ENCODE measurements at regions not wholly inside any gene's neighbourhood (a gene's known extent, or its start where the extent isn't known, plus 50 kb on each side); places are given as distances from the start of the nearest gene placed in this dataset.
"Not testable (repeated sequence)": the region's sequence is repeated elsewhere in the genome, so short reads cannot be mapped to it uniquely, and the experiment has no call there.

DNA sequence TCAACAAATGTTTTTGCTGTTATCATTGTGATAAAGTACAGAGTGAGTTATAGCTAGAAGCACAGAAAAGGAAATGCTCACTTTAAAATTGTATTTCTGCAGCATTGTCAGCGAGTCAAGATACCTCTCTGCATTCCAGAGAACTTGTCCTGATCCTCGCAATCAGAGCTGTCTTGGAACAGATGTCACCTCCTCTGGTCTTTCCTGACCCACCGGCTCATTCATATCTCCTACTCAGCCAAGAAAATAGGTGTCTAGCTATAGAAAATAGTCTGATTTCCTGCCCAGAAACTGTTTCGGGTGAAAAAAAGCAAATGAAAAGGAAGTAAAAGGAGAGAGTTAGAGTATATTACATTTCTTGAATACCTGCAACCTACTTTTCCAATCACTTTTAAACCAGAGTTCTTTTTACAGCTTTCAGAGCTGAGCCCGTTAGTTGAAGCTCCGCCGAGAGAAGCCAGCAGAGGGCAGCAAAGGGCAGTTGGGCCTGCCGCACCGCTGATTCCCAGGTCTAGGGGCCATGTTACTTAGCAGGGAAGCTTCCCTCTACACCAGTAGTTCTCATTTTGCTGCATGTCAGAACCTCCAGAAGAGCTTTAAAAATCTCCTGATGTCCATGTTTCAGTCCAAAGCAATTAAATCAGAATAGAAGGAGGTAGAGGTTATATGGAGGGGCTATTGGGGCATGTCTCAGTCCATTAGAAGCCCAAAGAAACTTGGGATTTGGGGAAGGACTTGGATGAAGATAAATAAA, 185.7 kb upstream of the THRB start:
- peak; percentile 60 for DNase-seq
- H3K27me3 Mint-ChIP-seq = peaks cover 9% of the 10 kb centered on the region
- no peak overlapping the region for H3K27ac Mint-ChIP-seq
- CTCF ChIA-PET = interaction anchor here (0.6 to 1.2 kb wide), 6 partner anchors 9 to 894 kb away, joined by 3 to 5 read pairs (median 3); no protein-coding TSS in a partner anchor
- H3K9me3 Mint-ChIP-seq = no peaks in the 10 kb centered on the region
- peaks cover 9% of the 10 kb centered on the region for H3K4me1 Mint-ChIP-seq
- H3K36me3 Mint-ChIP-seq = no peaks in the 10 kb centered on the region
- no peak overlapping the region for H3K4me3 Mint-ChIP-seq

DNA sequence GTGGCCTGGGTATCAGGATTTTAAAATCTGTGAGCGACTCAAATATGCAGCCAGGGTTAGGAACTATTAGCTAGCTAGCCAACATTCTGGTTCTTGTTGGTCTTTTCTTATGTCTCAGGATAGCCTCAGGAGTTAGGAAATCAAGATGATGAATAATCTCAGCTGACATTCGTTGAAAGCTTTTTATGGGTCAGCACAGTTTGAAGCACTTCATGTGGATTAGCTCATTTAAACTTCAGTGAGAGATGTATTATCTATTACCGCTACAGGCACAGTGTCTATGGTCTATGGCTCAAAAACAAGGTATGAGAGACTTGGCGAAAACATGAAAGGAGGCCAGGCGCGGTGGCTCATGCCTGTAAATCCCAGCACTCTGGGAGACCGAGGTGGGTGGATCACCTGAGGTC, 187.5 kb upstream of the THRB start:
- CTCF ChIA-PET = interaction anchor here (1.0 kb wide), 2 partner anchors 203 to 416 kb away, joined by 3 read pairs; no protein-coding TSS in a partner anchor
- Mint-ChIP-seq H3K36me3 (no peaks in the 10 kb centered on the region), H3K27me3 (peaks cover 9% of the 10 kb centered on the region), H3K27ac (no peak overlapping the region), H3K9me3 (no peaks in the 10 kb centered on the region), H3K4me1 (peaks cover 9% of the 10 kb centered on the region), H3K4me3 (no peak overlapping the region)
- no peak for DNase-seq

GRCh38 chr3:24683090-24683489, 188.4 kb upstream of the THRB start:
- no peak overlapping the region for H3K4me3 Mint-ChIP-seq
- CTCF ChIA-PET = interaction anchor here (0.7 to 1.0 kb wide), 5 partner anchors 8 to 1276 kb away, joined by 3 to 4 read pairs (median 3); no protein-coding TSS in a partner anchor
- no peak for DNase-seq
- no peak overlapping the region for H3K27ac Mint-ChIP-seq
- H3K36me3 Mint-ChIP-seq = no peaks in the 10 kb centered on the region
- peaks cover 7% of the 10 kb centered on the region for H3K4me1 Mint-ChIP-seq
- no peaks in the 10 kb centered on the region for H3K9me3 Mint-ChIP-seq
- H3K27me3 Mint-ChIP-seq = peaks cover 9% of the 10 kb centered on the region

GRCh38 chr3:24683633-24684384, 189.2 kb upstream of the THRB start:
- H3K36me3 Mint-ChIP-seq = no peaks in the 10 kb centered on the region
- H3K9me3 Mint-ChIP-seq = no peaks in the 10 kb centered on the region
- no peak for DNase-seq

GRCh38 chr3:24684506-24685023, 189.9 kb upstream of the THRB start:
- Mint-ChIP-seq H3K4me3 (no peak overlapping the region), H3K9me3 (no peaks in the 10 kb centered on the region), H3K4me1 (no peaks in the 10 kb centered on the region), H3K27me3 (peaks cover 9% of the 10 kb centered on the region), H3K36me3 (no peaks in the 10 kb centered on the region), H3K27ac (no peak overlapping the region)
- no peak for DNase-seq
- CTCF ChIA-PET = interaction anchor here (0.7 kb wide), 1 partner anchor 420 kb away, joined by 3 read pairs; no protein-coding TSS in a partner anchor

More at GRCh38 chr3:24683633-24684384, 189.2 kb upstream of the THRB start:
- Mint-ChIP-seq H3K4me1 (peaks cover under 1% of the 10 kb centered on the region), H3K27ac (no peak overlapping the region), H3K27me3 (peaks cover 9% of the 10 kb centered on the region), H3K4me3 (no peak overlapping the region)
- CTCF ChIA-PET = interaction anchor here (0.7 kb wide), 3 partner anchors 9 to 1276 kb away, joined by 3 read pairs; no protein-coding TSS in a partner anchor

DNA sequence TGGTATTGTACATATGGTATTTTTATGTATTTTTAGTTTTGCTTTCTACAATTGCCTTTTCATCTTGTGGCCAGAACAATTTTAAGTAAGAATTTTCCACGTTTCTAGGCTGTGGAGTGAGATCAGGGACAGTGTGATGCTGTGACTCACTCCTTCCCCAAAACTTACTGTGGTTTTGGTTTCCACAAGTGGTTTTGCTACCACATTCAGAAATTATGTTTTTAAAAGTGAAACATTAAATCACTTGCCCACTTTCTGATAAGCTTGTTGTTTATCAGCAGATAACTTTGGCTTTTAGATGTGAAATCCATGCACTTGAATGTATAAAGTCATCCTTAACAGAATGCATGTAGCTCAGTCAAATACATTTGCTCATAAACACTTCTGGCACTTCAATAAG, 192.2 kb upstream of the THRB start:
- Mint-ChIP-seq H3K9me3 (no peaks in the 10 kb centered on the region), H3K27ac (no peak overlapping the region), H3K36me3 (no peaks in the 10 kb centered on the region), H3K27me3 (peaks cover 3% of the 10 kb centered on the region), H3K4me1 (no peaks in the 10 kb centered on the region), H3K4me3 (no peak overlapping the region)
- CTCF ChIA-PET = no interaction called here
- DNase-seq = no peak

DNA sequence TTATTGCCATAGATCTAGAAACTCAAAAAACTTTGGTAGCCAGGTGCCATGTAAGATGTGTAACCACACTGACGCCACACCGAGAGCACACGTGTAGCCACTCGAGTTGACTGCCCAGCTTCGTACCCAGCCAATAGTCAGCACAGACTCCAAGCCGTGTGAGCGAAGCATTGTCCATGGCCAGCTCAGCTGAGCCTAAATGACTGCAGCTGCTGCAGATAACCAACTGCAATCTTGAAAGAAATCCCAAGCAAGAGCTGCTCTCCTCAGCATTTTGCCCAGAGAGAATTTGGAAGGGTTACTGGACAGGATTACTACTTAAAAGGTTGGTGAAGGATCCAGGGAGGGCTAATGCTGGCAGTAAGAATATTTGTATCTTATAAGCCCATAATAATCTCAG, 193.0 kb upstream of the THRB start:
- no peak for DNase-seq
- Mint-ChIP-seq H3K36me3 (no peaks in the 10 kb centered on the region), H3K9me3 (no peaks in the 10 kb centered on the region), H3K27ac (no peak overlapping the region), H3K27me3 (peaks cover 3% of the 10 kb centered on the region), H3K4me3 (no peak overlapping the region), H3K4me1 (no peaks in the 10 kb centered on the region)
- CTCF ChIA-PET = no interaction called here

DNA sequence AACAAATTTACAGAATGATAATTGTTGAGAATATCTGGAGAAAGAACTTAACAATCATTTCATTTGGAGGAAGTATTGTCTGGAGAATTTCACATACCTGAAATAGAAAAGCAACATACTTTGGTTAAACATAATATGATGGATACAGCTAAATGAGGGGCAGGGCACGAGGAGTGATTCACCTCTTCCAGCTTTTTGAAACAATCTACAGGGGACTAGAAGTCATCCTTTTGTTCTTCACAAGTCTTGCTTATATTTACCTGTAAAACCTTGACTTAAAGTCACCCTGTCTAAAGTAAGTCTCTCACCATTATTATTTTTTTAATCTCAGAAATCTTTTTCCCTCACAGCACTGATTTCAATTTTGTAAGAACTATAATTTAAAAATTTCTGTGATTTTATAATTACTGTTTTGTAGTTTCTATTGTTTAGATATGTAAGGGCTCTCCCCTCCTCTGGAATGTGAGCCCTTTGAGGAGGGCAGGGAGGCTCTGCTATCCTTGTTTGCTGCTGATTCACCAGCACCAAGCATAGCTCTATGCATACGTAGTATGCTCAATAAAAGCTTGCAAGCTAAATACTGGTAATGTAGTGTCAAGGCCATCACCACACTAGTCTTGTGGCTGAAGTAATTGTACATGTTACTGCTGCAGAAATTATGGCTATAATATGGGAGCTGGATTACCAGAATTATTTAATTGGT, 193.9 kb upstream of the THRB start:
- no peaks in the 10 kb centered on the region for H3K4me1 Mint-ChIP-seq
- no peak overlapping the region for H3K4me3 Mint-ChIP-seq
- H3K36me3 Mint-ChIP-seq = no peaks in the 10 kb centered on the region
- H3K27me3 Mint-ChIP-seq = peaks cover 3% of the 10 kb centered on the region
- DNase-seq = no peak
- no peaks in the 10 kb centered on the region for H3K9me3 Mint-ChIP-seq
- H3K27ac Mint-ChIP-seq = no peak overlapping the region
- CTCF ChIA-PET = interaction anchor here (0.7 kb wide), 1 partner anchor 10 kb away, joined by 3 read pairs; no protein-coding TSS in a partner anchor

- no peaks in the 10 kb centered on the region for H3K9me3 Mint-ChIP-seq
These were observed 194.7 kb upstream of the THRB start for GRCh38 chr3:24689353-24689752.

GRCh38 chr3:24690777-24691176, 196.1 kb upstream of the THRB start:
- DNase-seq = no peak
- H3K4me3 Mint-ChIP-seq = no peak overlapping the region
- no peaks in the 10 kb centered on the region for H3K9me3 Mint-ChIP-seq
- no peak overlapping the region for H3K27ac Mint-ChIP-seq
- no peaks in the 10 kb centered on the region for H3K4me1 Mint-ChIP-seq
- H3K36me3 Mint-ChIP-seq = no peaks in the 10 kb centered on the region
- CTCF ChIA-PET = no interaction called here
- no peaks in the 10 kb centered on the region for H3K27me3 Mint-ChIP-seq

More at GRCh38 chr3:24689353-24689752, 194.7 kb upstream of the THRB start:
- no peak overlapping the region for H3K4me3 Mint-ChIP-seq
- H3K4me1 Mint-ChIP-seq = no peaks in the 10 kb centered on the region
- H3K27ac Mint-ChIP-seq = no peak overlapping the region
- no peaks in the 10 kb centered on the region for H3K36me3 Mint-ChIP-seq
- peaks cover 3% of the 10 kb centered on the region for H3K27me3 Mint-ChIP-seq
- no peak for DNase-seq
- CTCF ChIA-PET = interaction anchor here (0.7 kb wide), 1 partner anchor 10 kb away, joined by 3 read pairs; no protein-coding TSS in a partner anchor

DNA sequence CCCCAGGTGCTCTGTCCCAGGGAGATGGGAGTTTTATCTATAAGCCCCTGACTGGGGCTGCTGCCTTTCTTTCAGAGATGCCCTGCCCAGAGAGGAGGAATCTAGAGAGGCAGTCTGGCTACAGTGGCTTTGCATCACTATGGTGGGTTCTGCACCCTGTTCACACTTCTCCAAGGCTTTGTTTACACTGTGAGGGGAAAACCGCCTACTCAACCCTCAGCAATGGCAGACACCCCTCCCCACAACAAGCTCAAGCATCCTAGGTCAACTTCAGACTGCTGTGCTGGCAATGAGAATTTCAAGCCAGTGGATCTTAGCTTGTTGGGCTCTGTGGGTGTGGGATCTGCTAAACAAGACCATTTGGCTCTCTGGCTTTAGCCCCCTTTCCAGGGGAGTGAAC, 204.4 kb upstream of the THRB start:
- not testable (repeated sequence) for H3K27me3 Mint-ChIP-seq, H3K4me3 Mint-ChIP-seq, H3K4me1 Mint-ChIP-seq, DNase-seq, H3K36me3 Mint-ChIP-seq, H3K27ac Mint-ChIP-seq, H3K9me3 Mint-ChIP-seq
- CTCF ChIA-PET = interaction anchor here (1.1 kb wide), 1 partner anchor 19 kb away, joined by 3 read pairs; no protein-coding TSS in a partner anchor

GRCh38 chr3:24704496-24704895, 209.8 kb upstream of the THRB start:
- CTCF ChIA-PET = no interaction called here
- H3K27ac Mint-ChIP-seq = no peak overlapping the region
- DNase-seq = no peak
- H3K4me1 Mint-ChIP-seq = no peaks in the 10 kb centered on the region
- no peaks in the 10 kb centered on the region for H3K36me3 Mint-ChIP-seq
- no peak overlapping the region for H3K4me3 Mint-ChIP-seq
- no peaks in the 10 kb centered on the region for H3K27me3 Mint-ChIP-seq
- H3K9me3 Mint-ChIP-seq = no peaks in the 10 kb centered on the region

DNA sequence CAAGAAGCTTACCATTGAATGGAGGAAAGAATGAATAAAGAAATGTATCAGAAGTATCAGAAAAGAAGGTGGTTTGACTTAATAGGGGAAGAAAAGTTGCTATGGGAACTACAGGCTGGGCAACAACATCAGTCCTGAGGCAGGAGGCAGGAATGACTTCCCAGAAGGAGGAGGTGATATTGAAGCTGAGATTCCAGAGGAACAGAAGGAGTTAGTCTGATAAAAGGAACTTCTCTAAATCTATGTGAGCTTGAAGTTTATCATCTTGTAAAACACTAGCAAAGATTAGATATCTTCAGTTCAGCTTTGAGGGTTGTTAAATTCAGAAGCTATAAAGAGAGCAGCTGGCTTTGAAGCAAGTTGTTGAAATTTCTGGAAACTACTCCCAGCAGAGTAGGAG, 213.3 kb upstream of the THRB start:
- Mint-ChIP-seq H3K9me3 (no peaks in the 10 kb centered on the region), H3K36me3 (no peaks in the 10 kb centered on the region), H3K27ac (no peak overlapping the region), H3K4me1 (no peaks in the 10 kb centered on the region), H3K4me3 (no peak overlapping the region), H3K27me3 (no peaks in the 10 kb centered on the region)
- DNase-seq = no peak
- CTCF ChIA-PET = no interaction called here

DNA sequence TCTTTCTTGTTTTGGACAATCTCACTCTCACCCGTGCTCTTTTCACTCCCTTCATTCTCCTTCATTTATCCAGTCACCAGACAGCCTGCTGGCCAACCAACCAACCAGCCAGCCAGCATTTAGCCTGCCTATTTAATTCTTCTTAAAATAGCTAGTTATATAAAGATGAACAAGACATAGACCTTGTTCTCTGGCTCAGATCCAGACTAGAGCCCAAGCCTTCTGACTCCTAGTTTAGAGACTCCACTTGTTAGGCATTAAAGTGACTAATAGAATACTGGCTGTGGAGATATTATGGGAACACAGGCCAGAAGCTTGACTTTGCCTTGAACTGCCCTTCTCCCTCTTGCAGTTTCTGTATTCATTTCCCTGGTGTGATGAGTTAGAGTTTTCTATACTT, 215.3 kb upstream of the THRB start:
- Mint-ChIP-seq H3K4me3 (no peak overlapping the region), H3K4me1 (no peaks in the 10 kb centered on the region), H3K9me3 (no peaks in the 10 kb centered on the region), H3K36me3 (no peaks in the 10 kb centered on the region), H3K27ac (no peak overlapping the region), H3K27me3 (no peaks in the 10 kb centered on the region)
- CTCF ChIA-PET = no interaction called here
- no peak for DNase-seq
